ENCODE measurements at regions not wholly inside any gene's neighbourhood (a gene's known extent, or its start where the extent isn't known, plus 50 kb on each side); places are given as distances from the start of the nearest gene placed in this dataset.

GRCh38 chr2:225270053-225270452 lies 129.5 kb upstream of the NYAP2 start:
- H3K27me3 ChIP-seq (ENCODE audit: low read depth) = no peaks in the 10 kb centered on the region
- H3K4me1 ChIP-seq = no peaks in the 10 kb centered on the region
- H3K9me3 ChIP-seq (replicated peaks) = peaks cover 17% of the 10 kb centered on the region
- H3K4me3 ChIP-seq = no peak overlapping the region
- no peak for TF ChIP-seq CTCF (IDR thresholded peaks at IDR 0.05; ENCODE audit: borderline replicate concordance)
- no peak for DNase-seq
- intact Hi-C loops (cut with micrococcal nuclease) = no loop called here
- no peak overlapping the region for H3K27ac ChIP-seq (replicated peaks)
- H3K36me3 ChIP-seq = no peaks in the 10 kb centered on the region

GRCh38 chr2:225254363-225254762 lies 145.1 kb upstream of the NYAP2 start:
- no peaks in the 10 kb centered on the region for H3K27me3 ChIP-seq (ENCODE audit: low read depth)
- no peak overlapping the region for H3K27ac ChIP-seq (replicated peaks)
- no peak overlapping the region for H3K4me3 ChIP-seq
- H3K36me3 ChIP-seq = no peaks in the 10 kb centered on the region
- no peak for TF ChIP-seq CTCF (IDR thresholded peaks at IDR 0.05; ENCODE audit: borderline replicate concordance)
- DNase-seq = no peak
- H3K4me1 ChIP-seq = no peaks in the 10 kb centered on the region
- intact Hi-C loops (cut with micrococcal nuclease) = no loop called here
- H3K9me3 ChIP-seq (replicated peaks) = peaks cover 19% of the 10 kb centered on the region

GRCh38 chr2:225244933-225245332 lies 154.6 kb upstream of the NYAP2 start:
- Histone ChIP-seq H3K27ac (replicated peaks) (no peak overlapping the region), H3K9me3 (replicated peaks) (no peaks in the 10 kb centered on the region), H3K4me3 (no peak overlapping the region), H3K4me1 (no peaks in the 10 kb centered on the region), H3K27me3 (ENCODE audit: low read depth) (no peaks in the 10 kb centered on the region), H3K36me3 (no peaks in the 10 kb centered on the region)
- no peak for TF ChIP-seq CTCF (IDR thresholded peaks at IDR 0.05; ENCODE audit: borderline replicate concordance)
- intact Hi-C loops (cut with micrococcal nuclease) = no loop called here
- no peak for DNase-seq

- no peaks in the 10 kb centered on the region for H3K4me1 ChIP-seq
- peaks cover 5% of the 10 kb centered on the region for H3K9me3 ChIP-seq (replicated peaks)
- no peak overlapping the region for H3K4me3 ChIP-seq
- TF ChIP-seq CTCF (IDR thresholded peaks at IDR 0.05; ENCODE audit: borderline replicate concordance) = no peak
- no peak for DNase-seq
- H3K27me3 ChIP-seq (ENCODE audit: low read depth) = no peaks in the 10 kb centered on the region
- H3K36me3 ChIP-seq = no peaks in the 10 kb centered on the region
- H3K27ac ChIP-seq (replicated peaks) = no peak overlapping the region
- intact Hi-C loops (cut with micrococcal nuclease) = no loop called here
Measured at GRCh38 chr2:225236769-225237323, 162.7 kb upstream of the NYAP2 start.

GRCh38 chr2:225233234-225233633 lies 166.3 kb upstream of the NYAP2 start:
- intact Hi-C loops (cut with micrococcal nuclease) = no loop called here
- Histone ChIP-seq H3K27me3 (ENCODE audit: low read depth) (no peaks in the 10 kb centered on the region), H3K4me1 (no peaks in the 10 kb centered on the region), H3K9me3 (replicated peaks) (peaks cover 5% of the 10 kb centered on the region), H3K27ac (replicated peaks) (no peak overlapping the region), H3K4me3 (no peak overlapping the region), H3K36me3 (no peaks in the 10 kb centered on the region)
- TF ChIP-seq CTCF (IDR thresholded peaks at IDR 0.05; ENCODE audit: borderline replicate concordance) = no peak
- no peak for DNase-seq

Measured in left ventricle myocardium inferior (tissue), 1 donor.